ENCODE measurements at regions not wholly inside any gene's neighbourhood (a gene's known extent, or its start where the extent isn't known, plus 50 kb on each side); places are given as distances from the start of the nearest gene placed in this dataset.

DNA sequence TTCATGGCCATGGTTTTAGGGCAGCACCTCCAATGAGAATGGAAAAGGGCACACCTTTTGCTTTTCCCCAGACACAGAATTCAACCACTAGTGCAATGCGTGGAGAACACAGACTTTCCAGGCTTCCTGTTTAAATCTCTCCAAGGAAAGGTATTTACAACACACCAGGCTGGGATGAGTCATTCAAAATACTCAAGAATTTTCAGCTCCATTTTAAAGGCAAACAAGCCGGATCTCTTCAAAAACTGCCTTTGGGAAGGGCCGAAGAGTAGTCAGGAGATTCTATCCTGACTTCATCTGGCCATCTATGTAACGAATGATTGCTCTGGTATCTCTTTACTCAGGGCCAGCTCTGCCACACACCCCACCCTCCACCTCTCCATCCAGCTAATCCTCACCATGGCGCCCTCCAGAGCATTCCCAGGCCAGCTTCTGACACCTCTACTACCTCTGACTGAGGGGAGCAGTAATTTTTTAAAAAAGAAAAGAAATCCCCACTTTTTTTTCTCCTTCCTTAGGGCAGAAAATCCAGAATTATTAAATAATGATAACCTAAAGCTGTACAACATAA is 254.6 kb downstream of the LY86 start:
- Histone ChIP-seq H3K36me3 (replicated peaks in 1 of 2; ENCODE audit: control insufficient read depth in 1 of 2, insufficient read depth in 2 of 2, low read length in 2 of 2) (no peaks in the 10 kb centered on the region), H3K9me3 (replicated peaks in 1 of 2; ENCODE audit: control insufficient read depth in 1 of 2, insufficient read depth in 1 of 2, low read length in 2 of 2) (no peaks in the 10 kb centered on the region), H3K4me1 (ENCODE audit: control insufficient read depth in 1 of 2, insufficient read depth in 2 of 2, low read length in 2 of 2) (peaks cover 34 to 39% of the 10 kb centered on the region in 2 donors), H3K4me2 (replicated peaks; ENCODE audit: extremely low read depth, low read length, poor library complexity, severe bottlenecking) (no peak overlapping the region), H3K9ac (ENCODE audit: insufficient read depth, low read length, poor library complexity, severe bottlenecking) (no peak overlapping the region), H4K20me1 (ENCODE audit: insufficient read depth, low read length) (no peaks in the 10 kb centered on the region), H3K27ac (ENCODE audit: low read depth in 1 of 2, low read length in 2 of 2) (no peak overlapping the region), H3K27me3 (ENCODE audit: control insufficient read depth in 2 of 2, insufficient read depth in 2 of 2, low read length in 2 of 2) (no peaks in the 10 kb centered on the region), H3K4me3 (replicated peaks in 1 of 3; ENCODE audit: low read depth in 2 of 3, low read length in 3 of 3) (no peak overlapping the region), H2AFZ (ENCODE audit: insufficient read depth, low read depth, low read length, poor library complexity, severe bottlenecking) (no peak overlapping the region), H3K79me2 (ENCODE audit: insufficient read depth, low read length) (no peaks in the 10 kb centered on the region)
- no peaks in the 10 kb centered on the region for H3K36me3 Mint-ChIP-seq
- WGBS (ENCODE audit: insufficient coverage) = 91% methylated on average over 4 of the region's 5 CpGs
- H3K9me3 Mint-ChIP-seq = peaks cover 0 to 10% (median 3%) of the 10 kb centered on the region in 7 donors
- H3K4me3 Mint-ChIP-seq = no peak overlapping the region
- peaks cover 42% of the 10 kb centered on the region for H3K4me1 Mint-ChIP-seq
- H3K27ac Mint-ChIP-seq = no peak overlapping the region
- intact Hi-C loops (cut with micrococcal nuclease) = no loop called here
- TF ChIP-seq, protein P1, sequence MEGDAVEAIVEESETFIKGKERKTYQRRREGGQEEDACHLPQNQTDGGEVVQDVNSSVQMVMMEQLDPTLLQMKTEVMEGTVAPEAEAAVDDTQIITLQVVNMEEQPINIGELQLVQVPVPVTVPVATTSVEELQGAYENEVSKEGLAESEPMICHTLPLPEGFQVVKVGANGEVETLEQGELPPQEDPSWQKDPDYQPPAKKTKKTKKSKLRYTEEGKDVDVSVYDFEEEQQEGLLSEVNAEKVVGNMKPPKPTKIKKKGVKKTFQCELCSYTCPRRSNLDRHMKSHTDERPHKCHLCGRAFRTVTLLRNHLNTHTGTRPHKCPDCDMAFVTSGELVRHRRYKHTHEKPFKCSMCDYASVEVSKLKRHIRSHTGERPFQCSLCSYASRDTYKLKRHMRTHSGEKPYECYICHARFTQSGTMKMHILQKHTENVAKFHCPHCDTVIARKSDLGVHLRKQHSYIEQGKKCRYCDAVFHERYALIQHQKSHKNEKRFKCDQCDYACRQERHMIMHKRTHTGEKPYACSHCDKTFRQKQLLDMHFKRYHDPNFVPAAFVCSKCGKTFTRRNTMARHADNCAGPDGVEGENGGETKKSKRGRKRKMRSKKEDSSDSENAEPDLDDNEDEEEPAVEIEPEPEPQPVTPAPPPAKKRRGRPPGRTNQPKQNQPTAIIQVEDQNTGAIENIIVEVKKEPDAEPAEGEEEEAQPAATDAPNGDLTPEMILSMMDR (IDR thresholded peaks at IDR 0.05) = no peak
- H3K27me3 Mint-ChIP-seq (ENCODE audit: low read depth in 3 of 3) = peaks cover 0 to 5% (median 0%) of the 10 kb centered on the region in 3 donors
- no peak for DNase-seq

DNA sequence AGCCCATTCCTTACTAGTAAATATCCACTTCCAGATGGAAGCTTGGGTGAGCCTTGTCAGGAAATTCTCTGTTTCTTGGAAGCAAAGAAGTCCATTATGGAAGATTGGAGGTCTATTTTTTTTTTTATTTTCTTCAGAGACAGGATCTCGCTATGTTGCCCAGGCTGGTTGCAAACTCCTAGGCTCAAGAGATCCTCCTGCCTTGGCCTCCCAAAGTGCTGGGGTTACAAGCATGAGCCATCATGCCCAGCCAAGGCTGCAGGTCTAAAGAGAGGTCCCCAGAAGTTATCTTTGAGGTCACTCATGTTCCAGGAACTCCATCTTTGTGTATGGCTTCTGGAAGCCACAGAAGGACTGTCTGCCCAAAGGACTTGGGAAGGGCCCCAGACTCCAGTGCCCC is 255.3 kb downstream of the LY86 start:
- Mint-ChIP-seq H3K27me3 (ENCODE audit: low read depth in 3 of 3) (peaks cover 0 to 5% (median 0%) of the 10 kb centered on the region in 3 donors), H3K27ac (no peak overlapping the region), H3K36me3 (no peaks in the 10 kb centered on the region), H3K4me1 (peaks cover 37% of the 10 kb centered on the region), H3K9me3 (peaks cover 0 to 10% (median 3%) of the 10 kb centered on the region in 7 donors), H3K4me3 (no peak overlapping the region)
- intact Hi-C loops (cut with micrococcal nuclease) = no loop called here
- Histone ChIP-seq H3K27ac (ENCODE audit: low read depth in 1 of 2, low read length in 2 of 2) (no peak overlapping the region), H3K79me2 (ENCODE audit: insufficient read depth, low read length) (no peaks in the 10 kb centered on the region), H3K9ac (ENCODE audit: insufficient read depth, low read length, poor library complexity, severe bottlenecking) (no peak overlapping the region), H2AFZ (ENCODE audit: insufficient read depth, low read depth, low read length, poor library complexity, severe bottlenecking) (no peak overlapping the region), H3K4me1 (ENCODE audit: control insufficient read depth in 1 of 2, insufficient read depth in 2 of 2, low read length in 2 of 2) (peaks cover 32 to 35% of the 10 kb centered on the region in 2 donors), H3K4me2 (replicated peaks; ENCODE audit: extremely low read depth, low read length, poor library complexity, severe bottlenecking) (no peak overlapping the region), H3K27me3 (ENCODE audit: control insufficient read depth in 2 of 2, insufficient read depth in 2 of 2, low read length in 2 of 2) (no peaks in the 10 kb centered on the region), H3K9me3 (replicated peaks in 1 of 2; ENCODE audit: control insufficient read depth in 1 of 2, insufficient read depth in 1 of 2, low read length in 2 of 2) (no peaks in the 10 kb centered on the region), H3K36me3 (replicated peaks in 1 of 2; ENCODE audit: control insufficient read depth in 1 of 2, insufficient read depth in 2 of 2, low read length in 2 of 2) (no peaks in the 10 kb centered on the region), H3K4me3 (replicated peaks in 1 of 3; ENCODE audit: low read depth in 2 of 3, low read length in 3 of 3) (no peak overlapping the region), H4K20me1 (ENCODE audit: insufficient read depth, low read length) (no peaks in the 10 kb centered on the region)
- DNase-seq = no peak
- 100% methylated on average over 1 of the region's 1 CpG for WGBS (ENCODE audit: insufficient coverage)
- TF ChIP-seq, protein P1 (IDR thresholded peaks at IDR 0.05) = no peak

All from CD14-positive monocyte (primary cell).